Kidney capillary endothelial cell (primary cell): ENCODE measurements at regions not wholly inside any gene's neighbourhood (a gene's known extent, or its start where the extent isn't known, plus 50 kb on each side); places are given as distances from the start of the nearest gene placed in this dataset.

Experiments used
- DNase-seq: peaks from one replicate; pipeline ENCODE4 v3.0.0-alpha.2; 2018; ENCODE audit warnings: low spot score

- DNase-seq = no peak
Observed at GRCh38 chr2:59920307-59920706, 633.1 kb downstream of the BCL11A start.

GRCh38 chr2:59919579-59919978 is 633.9 kb downstream of the BCL11A start:
- DNase-seq = no peak

GRCh38 chr2:59912042-59912441 is 641.4 kb downstream of the BCL11A start:
- DNase-seq = no peak

- DNase-seq = no peak
Observed at GRCh38 chr2:59910166-59910565, 643.3 kb downstream of the BCL11A start.

GRCh38 chr2:59909147-59909546 is 644.3 kb downstream of the BCL11A start:
- DNase-seq = no peak

- no peak for DNase-seq
Observed at GRCh38 chr2:59905731-59906130, 647.7 kb downstream of the BCL11A start.

- DNase-seq = no peak
Observed at GRCh38 chr2:59903994-59904544, 649.4 kb downstream of the BCL11A start.

- no peak for DNase-seq
Observed at GRCh38 chr2:59900728-59901452, 652.6 kb downstream of the BCL11A start.

- DNase-seq = no peak
Observed at GRCh38 chr2:59899692-59900091, 653.8 kb downstream of the BCL11A start.

- no peak for DNase-seq
Observed at GRCh38 chr2:59896499-59897245, 656.8 kb downstream of the BCL11A start.

GRCh38 chr2:59893612-59894011 is 659.8 kb downstream of the BCL11A start:
- DNase-seq = no peak

- DNase-seq = no peak
Observed at GRCh38 chr2:59892398-59892797, 661.1 kb downstream of the BCL11A start.

GRCh38 chr2:59889305-59889704 is 664.1 kb downstream of the BCL11A start:
- no peak for DNase-seq

- no peak for DNase-seq
Observed at GRCh38 chr2:59888706-59889105, 664.7 kb downstream of the BCL11A start.

- DNase-seq = no peak
Observed at GRCh38 chr2:59888015-59888414, 665.4 kb downstream of the BCL11A start.

- DNase-seq = no peak
Observed at GRCh38 chr2:59887366-59887765, 666.1 kb downstream of the BCL11A start.

GRCh38 chr2:59886759-59887158 is 666.7 kb downstream of the BCL11A start:
- no peak for DNase-seq

- DNase-seq = no peak
Observed at GRCh38 chr2:59885541-59885940, 667.9 kb downstream of the BCL11A start.

GRCh38 chr2:59884166-59884565 is 669.3 kb downstream of the BCL11A start:
- DNase-seq = no peak

- no peak for DNase-seq
Observed at GRCh38 chr2:59882822-59883221, 670.6 kb downstream of the BCL11A start.

- no peak for DNase-seq
Observed at GRCh38 chr2:59882279-59882678, 671.2 kb downstream of the BCL11A start.

- no peak for DNase-seq
Observed at GRCh38 chr2:59881218-59881617, 672.2 kb downstream of the BCL11A start.

GRCh38 chr2:59879700-59880131 is 673.7 kb downstream of the BCL11A start:
- no peak for DNase-seq
